NB4 (cell line): ENCODE measurements at regions not wholly inside any gene's neighbourhood (a gene's known extent, or its start where the extent isn't known, plus 50 kb on each side); places are given as distances from the start of the nearest gene placed in this dataset.

ENCODE experiments used
- MYC ChIP-seq: IDR thresholded peaks from 2 replicates; pipeline ENCODE4 v1.6.1; 2011; ENCODE audit warnings: low read depth, low read length
- POLR2A ChIP-seq: IDR thresholded peaks from 2 replicates; pipeline ENCODE4 v1.6.1; 2011; ENCODE audit warnings: mild to moderate bottlenecking; ENCODE audit not compliant: insufficient read length; ENCODE audit errors: extremely low read depth
- TF ChIP-seq, protein P1 (sequence below): IDR thresholded peaks from one replicate; pipeline ENCODE4 v1.5.1; 2012; ENCODE audit warnings: low read depth, low read length
- TF ChIP-seq, protein P2 (sequence below): IDR thresholded peaks from 2 replicates; pipeline ENCODE4 v1.6.1; 2011; ENCODE audit warnings: low read depth, low read length

DNA sequence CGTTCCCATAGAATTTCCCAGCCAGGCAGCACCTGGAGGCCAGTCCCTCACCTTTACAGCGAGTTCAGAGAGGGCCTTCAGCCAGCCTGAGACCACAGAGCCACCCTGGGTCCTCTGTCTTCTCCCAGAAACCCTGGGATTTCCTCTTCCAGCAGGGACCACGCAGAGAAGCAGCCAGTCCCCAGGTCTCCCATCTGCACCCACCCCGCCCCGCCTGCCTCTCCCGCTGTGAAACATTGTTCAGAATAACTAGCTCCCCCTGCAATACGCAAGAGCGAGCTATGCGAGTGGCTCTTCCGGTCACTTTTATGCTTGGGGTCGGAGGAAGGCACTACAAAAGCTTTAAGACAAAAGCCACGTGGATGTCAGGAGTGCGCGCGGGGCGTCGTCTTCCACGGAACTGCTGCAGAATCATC, 77.8 kb downstream of the SERPINA3 start:
- TF ChIP-seq, protein P1, sequence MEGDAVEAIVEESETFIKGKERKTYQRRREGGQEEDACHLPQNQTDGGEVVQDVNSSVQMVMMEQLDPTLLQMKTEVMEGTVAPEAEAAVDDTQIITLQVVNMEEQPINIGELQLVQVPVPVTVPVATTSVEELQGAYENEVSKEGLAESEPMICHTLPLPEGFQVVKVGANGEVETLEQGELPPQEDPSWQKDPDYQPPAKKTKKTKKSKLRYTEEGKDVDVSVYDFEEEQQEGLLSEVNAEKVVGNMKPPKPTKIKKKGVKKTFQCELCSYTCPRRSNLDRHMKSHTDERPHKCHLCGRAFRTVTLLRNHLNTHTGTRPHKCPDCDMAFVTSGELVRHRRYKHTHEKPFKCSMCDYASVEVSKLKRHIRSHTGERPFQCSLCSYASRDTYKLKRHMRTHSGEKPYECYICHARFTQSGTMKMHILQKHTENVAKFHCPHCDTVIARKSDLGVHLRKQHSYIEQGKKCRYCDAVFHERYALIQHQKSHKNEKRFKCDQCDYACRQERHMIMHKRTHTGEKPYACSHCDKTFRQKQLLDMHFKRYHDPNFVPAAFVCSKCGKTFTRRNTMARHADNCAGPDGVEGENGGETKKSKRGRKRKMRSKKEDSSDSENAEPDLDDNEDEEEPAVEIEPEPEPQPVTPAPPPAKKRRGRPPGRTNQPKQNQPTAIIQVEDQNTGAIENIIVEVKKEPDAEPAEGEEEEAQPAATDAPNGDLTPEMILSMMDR = no peak
- TF ChIP-seq, protein P2, sequence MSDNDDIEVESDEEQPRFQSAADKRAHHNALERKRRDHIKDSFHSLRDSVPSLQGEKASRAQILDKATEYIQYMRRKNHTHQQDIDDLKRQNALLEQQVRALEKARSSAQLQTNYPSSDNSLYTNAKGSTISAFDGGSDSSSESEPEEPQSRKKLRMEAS = no peak
- TF ChIP-seq POLR2A = no peak
- no peak for TF ChIP-seq MYC
